ENCODE measurements at regions not wholly inside any gene's neighbourhood (a gene's known extent, or its start where the extent isn't known, plus 50 kb on each side); places are given as distances from the start of the nearest gene placed in this dataset.

- TF ChIP-seq RNF2 (IDR thresholded peaks at IDR 0.05; ENCODE audit: borderline replicate concordance, low read depth) (no peak), CTCF (IDR thresholded peaks at IDR 0.05) (no peak), POLR2A (IDR thresholded peaks at IDR 0.05; ENCODE audit: low read length) (no peak), POLR2AphosphoS2 (conservative IDR thresholded peaks at IDR 0.05; ENCODE audit: low read length) (no peak), HDAC2 (IDR thresholded peaks at IDR 0.05) (no peak), MAX (IDR thresholded peaks at IDR 0.05) (no peak), USF2 (IDR thresholded peaks at IDR 0.05) (no peak), TP53 (CRISPR knock-in tag; IDR thresholded peaks at IDR 0.05) (no peak), RAD21 (conservative IDR thresholded peaks at IDR 0.05 in 1 of 2, IDR thresholded peaks at IDR 0.05 in 1 of 2) (no peak), RFX5 (IDR thresholded peaks at IDR 0.05) (no peak), MAZ (IDR thresholded peaks at IDR 0.05; ENCODE audit: borderline replicate concordance, low read depth, low read length) (no peak), CHD4 (IDR thresholded peaks at IDR 0.05; ENCODE audit: borderline replicate concordance) (no peak), CHD2 (IDR thresholded peaks at IDR 0.05; ENCODE audit: low read length, partially characterized antibody) (no peak), KDM5A (IDR thresholded peaks at IDR 0.05) (no peak)
These were observed 134.7 kb downstream of the EMX2 start for GRCh38 chr10:117677239-117677638.

Measured in A549 (cell line).